Liver (tissue), 8 donors: ENCODE measurements at regions not wholly inside any gene's neighbourhood (a gene's known extent, or its start where the extent isn't known, plus 50 kb on each side); places are given as distances from the start of the nearest gene placed in this dataset.
"Not testable (repeated sequence)": the region's sequence is repeated elsewhere in the genome, so short reads cannot be mapped to it uniquely, and the experiment has no call there.

ENCODE experiments used
- DNase-seq: peaks from one replicate; pipeline ENCODE4 v3.0.0-alpha.2; 2017; ENCODE audit warnings: low spot score
- H3K27ac ChIP-seq, 2 donors: one replicate each; pipeline ENCODE4 v1.7.0; 2013; ENCODE audit warnings: inconsistent platforms in 2 of 2, low read length in 2 of 2, control low read depth in 1 of 2, low read depth in 1 of 2, mild to moderate bottlenecking in 1 of 2
- H3K27me3 ChIP-seq, 4 donors: one replicate each; pipeline versions ENCODE4 v1.6.1 to v1.7.0; 2013; ENCODE audit warnings: low read length in 3 of 4, inconsistent platforms in 1 of 4, mild to moderate bottlenecking in 1 of 4, moderate library complexity in 1 of 4; ENCODE audit not compliant: control insufficient read depth in 4 of 4, insufficient read depth in 4 of 4
- H3K36me3 ChIP-seq, 4 donors: one replicate each; pipeline versions ENCODE4 v1.6.1 to v1.7.0; 2013; ENCODE audit warnings: low read length in 3 of 4, mild to moderate bottlenecking in 3 of 4, low read depth in 1 of 4, moderate library complexity in 1 of 4; ENCODE audit not compliant: control insufficient read depth in 4 of 4, insufficient read depth in 3 of 4
- H3K4me1 ChIP-seq, 4 donors: one replicate each; pipeline versions ENCODE4 v1.6.1 to v1.7.0; 2013; ENCODE audit warnings: low read length in 3 of 4, mild to moderate bottlenecking in 3 of 4, moderate library complexity in 1 of 4; ENCODE audit not compliant: control insufficient read depth in 4 of 4, insufficient read depth in 4 of 4
- H3K4me3 ChIP-seq, 3 donors: one replicate each; pipeline versions ENCODE4 v1.6.1 to v1.7.0; 2013; ENCODE audit warnings: low read length in 3 of 3, control low read depth in 1 of 3, low read depth in 1 of 3, mild to moderate bottlenecking in 1 of 3
- H3K9ac ChIP-seq, 2 donors: one replicate each; pipeline ENCODE4 v1.7.0; 2013; ENCODE audit warnings: low read length in 2 of 2, mild to moderate bottlenecking in 2 of 2, moderate library complexity in 2 of 2, control low read depth in 1 of 2, low read depth in 1 of 2
- H3K9me3 ChIP-seq, 4 donors: one replicate each; pipeline versions ENCODE4 v1.6.1 to v1.7.0; 2013; ENCODE audit warnings: low read length in 3 of 4; ENCODE audit not compliant: control insufficient read depth in 4 of 4
- CTCF ChIP-seq: fragments of 150-350 bp; IDR thresholded peaks from 2 replicates; pipeline ENCODE4 v1.5.1; 2017; ENCODE audit warnings: improper control_type of control experiment, low read depth, low read length; ENCODE audit not compliant: missing input control
- EGR1 ChIP-seq, 2 donors: IDR thresholded peaks; 2 replicates each; pipeline ENCODE4 v1.6.1; 2016 to 2018; ENCODE audit warnings: antibody characterized with exemption in 2 of 2, low read depth in 2 of 2
- FOXA1 ChIP-seq: IDR thresholded peaks from 2 replicates; pipeline ENCODE4 v1.6.1; 2016; ENCODE audit warnings: antibody characterized with exemption
- FOXA2 ChIP-seq: IDR thresholded peaks from 2 replicates; pipeline ENCODE4 v1.6.1; 2016; ENCODE audit warnings: antibody characterized with exemption
- HNF4G ChIP-seq: IDR thresholded peaks from 2 replicates; pipeline ENCODE4 v1.6.1; 2016; ENCODE audit warnings: antibody characterized with exemption
- RAD21 ChIP-seq, 2 donors: IDR thresholded peaks; 2 replicates each; pipeline ENCODE4 v1.6.1; 2016; ENCODE audit warnings: antibody characterized with exemption in 2 of 2, mild to moderate bottlenecking in 2 of 2
- RXRA ChIP-seq, 2 donors: IDR thresholded peaks; 2 replicates each; pipeline ENCODE4 v1.6.1; 2017 to 2018; ENCODE audit warnings: antibody characterized with exemption in 2 of 2, mild to moderate bottlenecking in 1 of 2
- TAF1 ChIP-seq: conservative IDR thresholded peaks from 2 replicates; pipeline ENCODE4 v1.6.1; 2016; ENCODE audit warnings: antibody characterized with exemption, mild to moderate bottlenecking
- YY1 ChIP-seq: IDR thresholded peaks from 2 replicates; pipeline ENCODE4 v1.6.1; 2016; ENCODE audit warnings: antibody characterized with exemption, mild to moderate bottlenecking
- WGBS: extraction: QIAGEN DNeasy Blood & Tissue Kit; methylation state at CpG from one replicate; pipeline ENCODE4 v1.1.7; 2013; 5-methylcytosine and 5-hydroxymethylcytosine counted together
- TF ChIP-seq, protein P1 (sequence below): IDR thresholded peaks from 2 replicates; pipeline ENCODE4 v1.6.1; 2016; ENCODE audit warnings: antibody characterized with exemption
- donor health status: healthy.
- donor health status: healthy.
- donor health status: healthy.
- donor health status: healthy.
- donor health status: healthy.

- DNase-seq, result no peak
- Histone ChIP-seq H3K27me3 (no peaks in the 10 kb centered on the region), H3K9me3 (no peaks in the 10 kb centered on the region), H3K4me1 (peaks cover 0 to 3% (median 1%) of the 10 kb centered on the region in 4 donors), H3K4me3 (no peak overlapping the region), H3K27ac (no peak overlapping the region), H3K36me3 (no peaks in the 10 kb centered on the region), H3K9ac (no peak overlapping the region)
- WGBS, result 56% methylated on average over 5 of the region's 5 CpGs
- TF ChIP-seq EGR1 (IDR thresholded peaks at IDR 0.05; ENCODE audit: low read depth in 2 of 2) (no peak), FOXA2 (no peak), HNF4G (no peak), YY1 (no peak), FOXA1 (no peak), CTCF (no peak), RXRA (IDR thresholded peaks at IDR 0.05) (no peak)
These were observed 94.6 kb upstream of the OR9G4 start for GRCh38 chr11:56842814-56843794.

GRCh38 chr11:56841210-56841810 is 92.8 kb upstream of the OR9G4 start:
- H3K27me3 ChIP-seq, result no peaks in the 10 kb centered on the region
- peaks cover 0 to 3% (median 1%) of the 10 kb centered on the region in 4 donors for H3K4me1 ChIP-seq
- no peak overlapping the region for H3K9ac ChIP-seq
- no peak overlapping the region for H3K27ac ChIP-seq
- peak; percentile 38 for DNase-seq
- H3K36me3 ChIP-seq, result no peaks in the 10 kb centered on the region
- no peak for TF ChIP-seq TAF1
- TF ChIP-seq, protein P1, sequence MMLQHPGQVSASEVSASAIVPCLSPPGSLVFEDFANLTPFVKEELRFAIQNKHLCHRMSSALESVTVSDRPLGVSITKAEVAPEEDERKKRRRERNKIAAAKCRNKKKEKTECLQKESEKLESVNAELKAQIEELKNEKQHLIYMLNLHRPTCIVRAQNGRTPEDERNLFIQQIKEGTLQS, result no peak
- TF ChIP-seq RAD21 (IDR thresholded peaks at IDR 0.05), result peak; percentile 89 to 91
- peak; percentile 67 for TF ChIP-seq CTCF
- H3K4me3 ChIP-seq, result no peak overlapping the region
- WGBS, result 17% methylated on average over 8 of the region's 8 CpGs
- no peaks in the 10 kb centered on the region for H3K9me3 ChIP-seq

DNA sequence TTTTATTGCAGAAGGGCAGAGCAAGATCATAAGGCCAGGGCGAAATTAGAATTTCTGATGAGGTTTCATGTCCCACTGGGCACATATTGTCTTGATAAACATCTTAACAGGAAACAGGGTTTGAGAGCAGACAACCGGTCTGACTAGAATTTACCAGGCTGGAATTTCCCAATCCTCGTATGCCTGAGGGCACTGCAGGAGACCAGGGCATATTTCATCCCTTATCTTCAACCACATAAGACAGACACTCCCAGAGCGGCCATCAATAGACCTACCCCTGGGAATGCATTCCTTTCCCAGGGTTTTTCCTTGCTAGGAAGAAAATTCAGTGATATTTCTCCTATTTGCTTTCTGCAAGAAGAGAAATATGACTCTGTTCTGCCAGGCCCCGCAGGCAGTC is 78.9 kb upstream of the OR9G4 start:
- H3K9ac ChIP-seq, H3K27ac ChIP-seq, DNase-seq, H3K36me3 ChIP-seq, H3K4me1 ChIP-seq, H3K27me3 ChIP-seq, H3K4me3 ChIP-seq, H3K9me3 ChIP-seq: not testable (repeated sequence)
- 74% methylated on average over 5 of the region's 5 CpGs for WGBS
